GM12873 (cell line): ENCODE measurements at regions not wholly inside any gene's neighbourhood (a gene's known extent, or its start where the extent isn't known, plus 50 kb on each side); places are given as distances from the start of the nearest gene placed in this dataset.

Experiments
- CTCF ChIP-seq: IDR thresholded peaks from 2 replicates; pipeline ENCODE4 v1.5.1; 2012; ENCODE audit warnings: low read depth, mild to moderate bottlenecking, moderate library complexity, low read length, control low read depth; ENCODE audit not compliant: insufficient read depth; ENCODE audit errors: missing control alignments

- TF ChIP-seq CTCF, result no peak
Measured at GRCh38 chr2:53561155-53561554, 206.4 kb upstream of the CHAC2 start.

- no peak for TF ChIP-seq CTCF
Measured at GRCh38 chr2:53559302-53559966, 208.2 kb upstream of the CHAC2 start.

- TF ChIP-seq CTCF, result no peak
Measured at GRCh38 chr2:53558867-53559266, 208.7 kb upstream of the CHAC2 start.

- no peak for TF ChIP-seq CTCF
Measured at GRCh38 chr2:53549497-53549896, 218.1 kb upstream of the CHAC2 start.

GRCh38 chr2:53545604-53546003 lies 222.0 kb upstream of the CHAC2 start:
- TF ChIP-seq CTCF, result no peak

- no peak for TF ChIP-seq CTCF
Measured at GRCh38 chr2:53544871-53545558, 222.6 kb upstream of the CHAC2 start.

GRCh38 chr2:53543083-53543482 lies 224.5 kb upstream of the CHAC2 start:
- no peak for TF ChIP-seq CTCF
